ENCODE measurements at regions not wholly inside any gene's neighbourhood (a gene's known extent, or its start where the extent isn't known, plus 50 kb on each side); places are given as distances from the start of the nearest gene placed in this dataset.
A peak's percentile ranks its signal among the peaks of the same experiment; 100 is the strongest.

DNA sequence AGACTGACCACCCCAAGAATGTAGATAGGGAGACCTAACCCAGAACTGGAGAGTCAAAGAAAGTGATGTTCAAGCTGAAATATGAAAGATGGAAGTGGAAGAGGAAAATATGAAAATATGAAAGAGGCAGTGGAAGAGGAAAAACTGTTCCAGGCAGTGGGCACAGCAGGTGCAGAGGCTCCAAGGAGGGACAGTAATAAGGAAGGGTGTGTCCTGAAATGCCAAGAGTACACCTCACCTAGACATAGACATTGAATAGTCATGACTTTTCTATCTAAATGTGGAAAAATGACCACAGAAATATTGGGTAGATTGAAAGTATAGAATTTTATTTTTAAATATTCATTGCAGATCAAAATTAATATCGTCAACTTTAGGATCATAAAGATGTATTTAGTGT lies 161.7 kb upstream of the USP24 start:
- no peak for DNase-seq
- Mint-ChIP-seq H3K4me3 (no peak overlapping the region), H3K27ac (no peak overlapping the region), H3K9me3 (no peaks in the 10 kb centered on the region), H3K4me1 (peaks cover 6 to 11% of the 10 kb centered on the region in 2 donors), H3K36me3 (no peaks in the 10 kb centered on the region), H3K27me3 (ENCODE audit: low read depth in 2 of 2) (no peaks in the 10 kb centered on the region)
- Histone ChIP-seq H3K36me3 (ENCODE audit: control insufficient read depth, insufficient read depth, low read length) (no peaks in the 10 kb centered on the region), H3K4me1 (ENCODE audit: control insufficient read depth, insufficient read depth, low read length) (no peaks in the 10 kb centered on the region), H3K27ac (ENCODE audit: low read length) (no peak overlapping the region), H3K4me3 (ENCODE audit: low read length) (no peak overlapping the region), H3K9me3 (ENCODE audit: control insufficient read depth, insufficient read depth, low read length) (no peaks in the 10 kb centered on the region), H3K27me3 (ENCODE audit: control insufficient read depth, insufficient read depth, low read length) (no peaks in the 10 kb centered on the region)
- TF ChIP-seq, protein P1, sequence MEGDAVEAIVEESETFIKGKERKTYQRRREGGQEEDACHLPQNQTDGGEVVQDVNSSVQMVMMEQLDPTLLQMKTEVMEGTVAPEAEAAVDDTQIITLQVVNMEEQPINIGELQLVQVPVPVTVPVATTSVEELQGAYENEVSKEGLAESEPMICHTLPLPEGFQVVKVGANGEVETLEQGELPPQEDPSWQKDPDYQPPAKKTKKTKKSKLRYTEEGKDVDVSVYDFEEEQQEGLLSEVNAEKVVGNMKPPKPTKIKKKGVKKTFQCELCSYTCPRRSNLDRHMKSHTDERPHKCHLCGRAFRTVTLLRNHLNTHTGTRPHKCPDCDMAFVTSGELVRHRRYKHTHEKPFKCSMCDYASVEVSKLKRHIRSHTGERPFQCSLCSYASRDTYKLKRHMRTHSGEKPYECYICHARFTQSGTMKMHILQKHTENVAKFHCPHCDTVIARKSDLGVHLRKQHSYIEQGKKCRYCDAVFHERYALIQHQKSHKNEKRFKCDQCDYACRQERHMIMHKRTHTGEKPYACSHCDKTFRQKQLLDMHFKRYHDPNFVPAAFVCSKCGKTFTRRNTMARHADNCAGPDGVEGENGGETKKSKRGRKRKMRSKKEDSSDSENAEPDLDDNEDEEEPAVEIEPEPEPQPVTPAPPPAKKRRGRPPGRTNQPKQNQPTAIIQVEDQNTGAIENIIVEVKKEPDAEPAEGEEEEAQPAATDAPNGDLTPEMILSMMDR (IDR thresholded peaks at IDR 0.05): no peak
- no CpG with 5 or more reads among the region's 1 CpG for WGBS (ENCODE audit: insufficient coverage)
- intact Hi-C loops (cut with micrococcal nuclease): loop anchor here (5.0 to 10.0 kb wide), 3 partner anchors 518 to 1448 kb away; no protein-coding TSS in a partner anchor
- ATAC-seq: no peak

DNA sequence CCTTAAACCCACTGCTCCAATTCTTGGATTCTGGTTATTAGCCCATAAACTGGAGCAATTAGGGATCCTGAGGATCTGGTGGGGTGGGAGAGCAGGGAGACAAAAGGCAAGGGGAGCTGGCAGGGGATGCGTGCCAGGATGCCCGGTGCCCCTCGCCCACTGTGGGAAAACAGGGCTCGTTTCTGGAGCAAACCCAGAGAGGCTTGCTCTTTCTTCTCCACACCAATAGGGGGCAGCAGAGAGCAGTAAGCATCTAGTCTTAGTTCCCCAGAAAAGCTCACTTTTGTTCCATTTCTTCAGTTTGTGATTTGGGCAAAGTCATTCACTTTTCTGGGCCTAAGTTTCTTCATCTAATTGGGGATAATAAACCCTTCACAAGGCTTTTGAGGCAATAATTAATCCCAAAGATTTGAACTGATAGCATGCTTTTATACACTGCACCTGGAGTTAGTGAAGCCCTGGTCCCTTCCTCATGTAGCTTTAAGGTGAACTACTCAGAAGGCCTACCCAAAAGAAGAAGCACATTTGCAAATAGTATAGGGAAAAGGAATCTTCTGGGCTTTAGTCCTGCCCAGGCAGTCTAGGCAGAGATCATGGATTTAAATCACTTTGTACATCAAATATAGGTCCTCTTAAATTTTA lies 160.6 kb upstream of the USP24 start:
- Mint-ChIP-seq H3K4me3 (no peak overlapping the region), H3K36me3 (no peaks in the 10 kb centered on the region), H3K9me3 (no peaks in the 10 kb centered on the region), H3K4me1 (peaks cover 6 to 11% of the 10 kb centered on the region in 2 donors), H3K27me3 (ENCODE audit: low read depth in 2 of 2) (no peaks in the 10 kb centered on the region), H3K27ac (no peak overlapping the region)
- H3K27me3 ChIP-seq (ENCODE audit: control insufficient read depth, insufficient read depth, low read length): no peaks in the 10 kb centered on the region
- H3K27ac ChIP-seq (ENCODE audit: low read length): no peak overlapping the region
- 40% methylated on average over 4 of the region's 4 CpGs for WGBS (ENCODE audit: insufficient coverage)
- no peaks in the 10 kb centered on the region for H3K4me1 ChIP-seq (ENCODE audit: control insufficient read depth, insufficient read depth, low read length)
- no peaks in the 10 kb centered on the region for H3K36me3 ChIP-seq (ENCODE audit: control insufficient read depth, insufficient read depth, low read length)
- no peak overlapping the region for H3K4me3 ChIP-seq (ENCODE audit: low read length)
- intact Hi-C loops (cut with micrococcal nuclease): loop anchor here (5.0 to 10.0 kb wide), 3 partner anchors 519 to 1449 kb away; no protein-coding TSS in a partner anchor
- DNase-seq (peak in 1 of 2 donors; percentile 64), ATAC-seq (peak; percentile 44 to 69 (median 62))
- TF ChIP-seq, protein P1 (IDR thresholded peaks at IDR 0.05): peak; percentile 85
- no peaks in the 10 kb centered on the region for H3K9me3 ChIP-seq (ENCODE audit: control insufficient read depth, insufficient read depth, low read length)

DNA sequence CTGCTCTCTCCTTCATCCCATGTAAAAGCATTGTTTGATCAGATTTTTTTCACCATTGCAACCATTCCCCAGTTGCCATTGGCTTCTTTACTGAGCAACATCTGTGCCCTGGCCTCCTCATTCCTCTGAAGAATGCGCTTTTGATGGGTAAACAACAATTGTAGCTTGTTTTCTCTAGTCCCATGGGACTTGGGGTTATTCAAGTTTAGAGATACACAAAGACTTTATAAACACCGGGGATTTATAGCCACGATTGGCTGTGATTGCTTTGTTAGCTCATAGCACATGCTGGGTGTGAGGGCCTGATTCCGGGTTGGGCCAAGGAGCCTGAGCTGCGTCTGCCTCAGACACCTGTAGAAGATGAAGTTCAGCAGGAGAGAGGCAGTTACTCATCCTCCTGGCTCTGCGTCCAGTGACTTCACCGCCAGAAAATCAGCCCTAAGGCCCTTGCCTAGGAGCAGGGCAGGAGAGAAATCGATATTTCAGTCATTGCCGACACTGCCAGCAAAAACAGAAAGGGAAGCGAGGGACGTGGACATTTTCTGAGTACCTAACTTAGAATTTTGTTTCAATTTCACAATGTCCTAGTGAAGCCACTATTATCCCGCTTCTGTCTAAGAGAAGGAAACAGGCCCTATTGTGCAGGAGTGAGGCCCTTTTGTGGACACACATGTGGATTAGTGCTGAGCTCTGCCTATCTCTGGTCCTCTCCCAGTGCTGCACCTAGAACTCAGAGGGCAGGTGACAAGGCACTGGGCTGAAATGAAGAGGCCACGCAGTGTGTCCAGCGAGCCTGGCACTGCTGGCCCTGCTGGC lies 159.8 kb upstream of the USP24 start:
- intact Hi-C loops (cut with micrococcal nuclease): loop anchor here (5.0 to 10.0 kb wide), 3 partner anchors 520 to 1450 kb away; no protein-coding TSS in a partner anchor
- DNase-seq (no peak), ATAC-seq (peak in 2 of 3 donors; percentile 5 to 18)
- Histone ChIP-seq H3K27me3 (ENCODE audit: control insufficient read depth, insufficient read depth, low read length) (no peaks in the 10 kb centered on the region), H3K36me3 (ENCODE audit: control insufficient read depth, insufficient read depth, low read length) (no peaks in the 10 kb centered on the region), H3K27ac (ENCODE audit: low read length) (no peak overlapping the region), H3K4me3 (ENCODE audit: low read length) (no peak overlapping the region), H3K4me1 (ENCODE audit: control insufficient read depth, insufficient read depth, low read length) (no peaks in the 10 kb centered on the region), H3K9me3 (ENCODE audit: control insufficient read depth, insufficient read depth, low read length) (no peaks in the 10 kb centered on the region)
- Mint-ChIP-seq H3K27me3 (ENCODE audit: low read depth in 2 of 2) (peaks cover 4% of the 10 kb centered on the region in 2 donors), H3K4me3 (no peak overlapping the region), H3K36me3 (no peaks in the 10 kb centered on the region), H3K27ac (no peak overlapping the region), H3K4me1 (peaks cover 6 to 11% of the 10 kb centered on the region in 2 donors), H3K9me3 (no peaks in the 10 kb centered on the region)
- TF ChIP-seq, protein P1 (IDR thresholded peaks at IDR 0.05): no peak
- 94% methylated on average over 14 of the region's 14 CpGs for WGBS (ENCODE audit: insufficient coverage)
